Osteocyte (in vitro differentiated cells): ENCODE measurements at regions not wholly inside any gene's neighbourhood (a gene's known extent, or its start where the extent isn't known, plus 50 kb on each side); places are given as distances from the start of the nearest gene placed in this dataset.

Experiments used
- DNase-seq: peaks from one replicate; pipeline ENCODE4 v3.0.0; 2021; ENCODE audit warnings: mixed read lengths; ENCODE audit not compliant: unreplicated experiment; ENCODE audit errors: extremely low spot score
- H3K27ac Mint-ChIP-seq: one replicate; pipeline ENCODE4 v1.8.0; 2021; ENCODE audit warnings: mild to moderate bottlenecking, mixed read lengths; ENCODE audit not compliant: unreplicated experiment
- H3K27me3 Mint-ChIP-seq: one replicate; pipeline ENCODE4 v1.8.0; 2021; ENCODE audit warnings: mixed read lengths; ENCODE audit not compliant: unreplicated experiment
- H3K36me3 Mint-ChIP-seq: one replicate; pipeline ENCODE4 v1.8.0; 2021; ENCODE audit warnings: mixed read lengths; ENCODE audit not compliant: unreplicated experiment
- H3K4me1 Mint-ChIP-seq: one replicate; pipeline ENCODE4 v1.8.0; 2021; ENCODE audit warnings: mixed read lengths; ENCODE audit not compliant: unreplicated experiment
- H3K4me3 Mint-ChIP-seq: one replicate; pipeline ENCODE4 v1.8.0; 2021; ENCODE audit warnings: mild to moderate bottlenecking, moderate library complexity, mixed read lengths; ENCODE audit not compliant: unreplicated experiment
- H3K9me3 Mint-ChIP-seq: one replicate; pipeline ENCODE4 v1.8.0; 2021; ENCODE audit warnings: mixed read lengths; ENCODE audit not compliant: unreplicated experiment
- TF ChIP-seq, protein P1 (sequence below): fragments of 200-600 bp; sonication (generic); IDR thresholded peaks from 2 replicates; pipeline ENCODE4 v1.5.0; 2021; ENCODE audit warnings: antibody characterized with exemption, mild to moderate bottlenecking, moderate library complexity

DNA sequence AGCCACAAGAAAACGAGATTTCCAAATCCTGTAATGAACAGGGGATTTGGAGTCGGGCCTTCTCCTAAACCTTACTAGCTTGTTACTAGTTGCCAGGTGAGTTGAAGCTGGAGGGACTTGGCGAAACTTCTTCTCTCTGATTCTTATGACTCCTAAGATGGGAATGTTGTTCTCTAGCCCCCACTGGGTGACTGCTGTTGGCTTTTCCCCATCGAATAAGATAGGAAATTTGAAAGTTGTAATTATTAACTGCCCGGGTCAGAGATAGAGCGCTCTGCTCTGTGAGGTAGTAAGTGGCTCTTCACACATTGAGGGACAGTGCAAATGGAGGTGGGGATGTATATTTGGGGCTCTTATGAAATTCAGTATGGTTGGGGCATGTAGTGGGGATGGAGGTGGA is 111.2 kb upstream of the MBNL2 start:
- Mint-ChIP-seq H3K4me1 (peaks cover 77% of the 10 kb centered on the region), H3K27ac (no peak overlapping the region), H3K27me3 (no peaks in the 10 kb centered on the region), H3K4me3 (no peak overlapping the region), H3K36me3 (no peaks in the 10 kb centered on the region), H3K9me3 (no peaks in the 10 kb centered on the region)
- TF ChIP-seq, protein P1, sequence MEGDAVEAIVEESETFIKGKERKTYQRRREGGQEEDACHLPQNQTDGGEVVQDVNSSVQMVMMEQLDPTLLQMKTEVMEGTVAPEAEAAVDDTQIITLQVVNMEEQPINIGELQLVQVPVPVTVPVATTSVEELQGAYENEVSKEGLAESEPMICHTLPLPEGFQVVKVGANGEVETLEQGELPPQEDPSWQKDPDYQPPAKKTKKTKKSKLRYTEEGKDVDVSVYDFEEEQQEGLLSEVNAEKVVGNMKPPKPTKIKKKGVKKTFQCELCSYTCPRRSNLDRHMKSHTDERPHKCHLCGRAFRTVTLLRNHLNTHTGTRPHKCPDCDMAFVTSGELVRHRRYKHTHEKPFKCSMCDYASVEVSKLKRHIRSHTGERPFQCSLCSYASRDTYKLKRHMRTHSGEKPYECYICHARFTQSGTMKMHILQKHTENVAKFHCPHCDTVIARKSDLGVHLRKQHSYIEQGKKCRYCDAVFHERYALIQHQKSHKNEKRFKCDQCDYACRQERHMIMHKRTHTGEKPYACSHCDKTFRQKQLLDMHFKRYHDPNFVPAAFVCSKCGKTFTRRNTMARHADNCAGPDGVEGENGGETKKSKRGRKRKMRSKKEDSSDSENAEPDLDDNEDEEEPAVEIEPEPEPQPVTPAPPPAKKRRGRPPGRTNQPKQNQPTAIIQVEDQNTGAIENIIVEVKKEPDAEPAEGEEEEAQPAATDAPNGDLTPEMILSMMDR = no peak
- DNase-seq = no peak

DNA sequence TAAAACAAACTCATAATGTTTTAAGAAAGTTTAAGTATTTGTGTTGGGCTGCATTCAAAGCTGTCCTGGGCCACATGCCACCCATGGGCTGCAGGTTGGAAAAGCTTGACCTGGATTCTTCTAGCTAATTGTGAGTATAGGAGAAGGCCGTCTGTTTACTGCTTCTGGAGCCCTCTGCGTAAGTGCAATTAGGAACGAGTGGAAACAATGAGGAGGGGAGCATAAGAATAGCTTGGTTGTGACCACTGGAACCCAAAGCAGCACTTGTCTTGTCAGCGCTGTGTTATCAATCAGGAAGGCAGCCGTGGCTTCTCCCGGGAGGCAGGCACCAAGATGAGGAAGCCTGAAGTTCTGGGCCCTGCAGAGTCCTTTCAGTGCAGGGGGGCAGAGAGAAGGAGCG is 110.4 kb upstream of the MBNL2 start:
- Mint-ChIP-seq H3K27ac (no peak overlapping the region), H3K4me1 (peaks cover 79% of the 10 kb centered on the region), H3K36me3 (no peaks in the 10 kb centered on the region), H3K4me3 (no peak overlapping the region), H3K9me3 (no peaks in the 10 kb centered on the region), H3K27me3 (no peaks in the 10 kb centered on the region)
- DNase-seq = no peak
- TF ChIP-seq, protein P1 = no peak

DNA sequence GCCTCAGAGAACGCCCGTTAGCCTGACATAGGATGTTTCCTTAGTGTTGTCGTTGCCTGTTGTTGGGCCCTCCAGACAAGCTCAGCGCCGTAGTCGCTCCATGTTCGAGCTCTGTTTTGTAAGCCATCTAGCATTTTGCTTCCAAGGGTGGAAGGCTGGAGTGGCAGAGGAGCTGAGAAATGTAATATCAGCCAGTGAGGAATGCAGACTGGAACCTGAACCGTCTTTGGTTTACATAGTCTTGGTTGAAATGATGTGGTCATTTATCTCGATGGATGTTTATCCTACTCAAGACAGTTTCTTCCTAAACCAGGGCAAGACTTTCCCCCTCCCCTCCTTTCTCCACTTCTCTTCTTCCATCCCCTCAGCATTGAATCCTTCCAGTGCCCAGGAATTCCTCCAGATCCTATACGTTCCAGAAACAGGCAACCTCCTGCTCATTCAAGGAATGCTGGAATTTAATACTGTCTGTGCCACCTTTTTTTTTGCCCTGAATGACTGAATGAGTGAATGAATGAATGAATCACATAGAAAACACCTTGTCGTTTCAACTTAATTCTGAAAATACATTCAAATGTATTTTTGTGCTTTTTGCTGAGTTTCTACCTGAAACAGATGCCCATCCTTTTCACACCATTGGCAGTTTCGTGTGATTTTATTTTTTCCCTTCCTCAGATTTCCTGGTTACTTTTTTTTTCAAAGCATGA is 109.5 kb upstream of the MBNL2 start:
- TF ChIP-seq, protein P1 = no peak
- Mint-ChIP-seq H3K4me3 (no peak overlapping the region), H3K36me3 (no peaks in the 10 kb centered on the region), H3K27me3 (no peaks in the 10 kb centered on the region), H3K4me1 (peaks cover 82% of the 10 kb centered on the region), H3K27ac (peak overlapping the region; percentile 58), H3K9me3 (no peaks in the 10 kb centered on the region)
- no peak for DNase-seq

DNA sequence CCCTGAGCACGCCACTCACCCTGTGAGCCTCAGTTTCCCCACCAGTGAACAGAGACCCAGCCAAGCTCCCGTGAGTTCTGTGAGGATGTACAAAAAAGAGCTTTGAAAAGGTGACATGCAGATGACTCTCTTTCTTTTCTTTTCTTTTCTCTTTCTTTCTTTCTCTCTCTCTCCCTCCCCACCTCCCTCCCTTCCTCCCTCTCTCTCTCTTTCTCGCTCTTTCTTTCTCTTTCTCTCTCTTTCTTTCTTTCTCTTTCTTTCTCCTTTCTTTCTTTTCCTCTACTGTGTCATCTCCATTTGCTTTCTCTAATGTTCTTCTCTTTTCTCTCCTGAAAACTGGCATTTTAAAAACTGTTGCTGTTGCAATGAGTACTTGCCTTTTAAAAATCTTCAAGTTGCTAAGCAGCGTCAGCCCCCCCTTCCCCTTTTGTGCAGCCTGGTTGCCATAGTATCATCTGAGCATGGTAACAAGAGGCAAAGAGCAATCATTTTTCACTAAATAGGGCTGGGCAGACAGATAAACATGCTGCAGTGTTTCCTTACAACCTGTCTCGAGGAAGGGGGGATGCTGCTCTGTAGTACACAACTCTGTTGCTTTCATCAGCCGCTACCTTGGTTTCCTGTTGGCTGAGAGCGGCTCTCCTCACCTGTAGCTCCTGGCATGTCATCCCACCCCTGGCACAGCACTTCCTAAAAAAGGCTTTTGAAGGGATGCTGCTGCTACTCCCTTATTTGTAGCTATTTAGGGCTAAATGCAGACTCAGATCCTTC is 108.7 kb upstream of the MBNL2 start:
- H3K36me3 Mint-ChIP-seq = no peaks in the 10 kb centered on the region
- TF ChIP-seq, protein P1 = no peak
- H3K9me3 Mint-ChIP-seq = no peaks in the 10 kb centered on the region
- H3K4me1 Mint-ChIP-seq = peaks cover 78% of the 10 kb centered on the region
- no peak overlapping the region for H3K4me3 Mint-ChIP-seq
- no peaks in the 10 kb centered on the region for H3K27me3 Mint-ChIP-seq
- no peak for DNase-seq
- H3K27ac Mint-ChIP-seq = peak overlapping the region; percentile 66

DNA sequence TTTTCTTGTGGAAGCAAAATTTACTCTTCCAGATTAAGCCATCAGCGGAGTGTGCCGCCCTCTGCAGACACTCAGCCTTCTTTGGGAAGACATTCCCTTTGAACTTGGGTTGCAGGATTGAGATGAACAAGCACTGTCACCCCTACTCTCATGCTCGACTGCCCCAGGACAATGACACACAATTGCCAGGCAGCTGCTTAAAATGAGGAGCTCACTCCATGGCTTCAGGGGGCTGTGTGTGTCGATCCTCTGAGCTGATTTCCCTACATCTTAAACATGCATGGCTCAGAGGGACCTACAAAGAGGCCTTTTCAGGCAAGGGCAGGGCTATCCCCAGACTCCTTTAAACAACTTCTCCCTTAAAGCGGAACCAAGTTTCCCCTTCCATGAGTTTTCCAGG is 107.5 kb upstream of the MBNL2 start:
- H3K36me3 Mint-ChIP-seq = no peaks in the 10 kb centered on the region
- no peak overlapping the region for H3K4me3 Mint-ChIP-seq
- H3K27me3 Mint-ChIP-seq = no peaks in the 10 kb centered on the region
- no peaks in the 10 kb centered on the region for H3K9me3 Mint-ChIP-seq
- TF ChIP-seq, protein P1 = no peak
- no peak for DNase-seq
- H3K27ac Mint-ChIP-seq = peak overlapping the region; percentile 89
- peaks cover 66% of the 10 kb centered on the region for H3K4me1 Mint-ChIP-seq
